GM03348 (cell line): ENCODE measurements at regions not wholly inside any gene's neighbourhood (a gene's known extent, or its start where the extent isn't known, plus 50 kb on each side); places are given as distances from the start of the nearest gene placed in this dataset.
"Not testable (repeated sequence)": the region's sequence is repeated elsewhere in the genome, so short reads cannot be mapped to it uniquely, and the experiment has no call there.

ENCODE experiments used
- DNase-seq: peaks from one replicate; pipeline ENCODE4 v3.0.0; 2012; ENCODE audit warnings: low spot score

DNA sequence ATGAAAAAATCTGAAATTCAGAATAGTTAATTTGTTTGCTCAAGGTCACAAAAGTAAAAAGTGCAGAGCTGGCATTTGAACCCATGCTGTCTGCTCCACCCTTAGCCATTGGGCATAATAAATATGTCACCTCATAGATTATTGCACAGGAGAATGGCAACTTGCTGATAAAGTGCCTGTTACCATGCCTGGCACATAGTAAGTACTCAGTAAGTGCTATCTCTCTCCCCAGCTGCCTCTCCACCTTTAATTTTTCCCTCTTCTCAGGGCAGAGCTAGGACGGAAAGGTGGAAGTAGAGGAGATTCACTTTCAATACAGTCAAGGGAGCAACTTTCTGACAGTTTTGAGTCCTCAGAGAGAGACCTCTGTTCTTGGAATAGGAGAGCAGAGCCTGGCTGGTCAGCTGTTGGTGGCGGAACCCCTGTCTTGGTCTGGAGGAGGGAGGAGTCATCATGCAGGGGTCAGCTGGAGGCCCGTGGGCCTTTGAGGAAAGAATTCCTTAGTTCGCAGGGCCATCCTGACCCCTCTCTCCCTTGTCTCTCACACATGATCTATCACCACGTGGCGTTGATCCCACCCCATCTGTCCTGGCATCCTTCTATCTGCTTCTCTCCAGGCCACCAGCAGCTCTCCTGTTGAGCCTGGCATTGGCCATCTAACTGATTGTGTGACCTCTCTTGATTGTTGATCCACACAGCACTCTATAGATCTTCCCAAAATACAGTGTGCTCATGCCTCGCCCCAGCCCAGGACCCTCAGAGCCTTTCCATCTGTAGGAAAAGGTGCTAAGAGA is 149.3 kb downstream of the RPLP1 start:
- no peak for DNase-seq

DNA sequence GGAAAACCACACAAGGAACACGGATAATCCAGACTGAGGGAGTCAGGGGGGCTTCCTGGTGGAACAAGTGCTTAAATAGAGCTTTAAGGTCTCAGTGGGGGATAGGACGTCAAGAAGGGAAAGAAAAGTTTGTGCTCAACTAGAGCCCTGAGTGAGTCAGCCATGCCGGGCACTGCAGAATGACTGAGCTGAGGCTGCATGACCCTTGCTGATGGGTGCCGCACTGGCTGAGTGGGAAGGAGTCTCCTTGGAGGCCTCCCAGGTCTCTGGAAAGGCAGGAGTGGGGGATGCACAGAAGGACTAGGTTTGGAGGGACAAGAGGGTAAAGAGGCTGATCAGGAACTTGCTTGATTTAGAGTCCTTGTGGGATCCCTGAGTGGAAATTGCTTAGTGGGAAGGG is 150.3 kb downstream of the RPLP1 start:
- DNase-seq, result no peak

DNA sequence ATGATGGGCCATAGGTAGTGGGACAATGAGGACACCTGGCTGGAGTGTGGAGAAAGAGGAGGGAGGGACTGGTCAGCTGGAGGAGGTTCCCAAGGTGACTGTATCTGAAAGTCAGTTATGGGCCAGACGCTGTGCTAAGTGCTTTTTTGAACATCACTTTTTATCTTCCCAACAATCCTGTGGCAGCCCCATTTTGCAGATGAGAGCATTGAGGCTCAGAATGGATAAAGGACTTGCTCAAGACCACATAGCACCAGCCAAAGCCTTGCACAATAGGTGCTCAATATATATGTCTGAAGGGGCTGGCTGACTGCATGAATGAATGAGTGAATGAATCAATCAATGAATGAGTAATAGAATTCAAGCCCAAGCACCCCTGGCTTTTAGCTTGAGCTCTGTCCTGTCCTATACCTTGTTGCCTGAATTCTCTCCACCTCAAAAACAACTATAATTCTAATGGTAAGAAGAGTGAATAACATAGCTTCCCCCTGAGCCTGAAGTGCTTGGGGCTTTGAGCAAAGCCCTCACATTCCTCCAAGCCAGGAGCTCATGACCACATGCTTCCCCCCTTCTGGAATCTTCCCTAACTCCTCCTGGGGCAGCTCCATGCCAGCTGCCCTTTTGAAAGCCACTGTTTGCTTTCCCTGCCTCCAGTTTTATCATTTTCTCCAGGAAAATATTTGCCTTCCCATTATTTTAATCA is 150.9 kb downstream of the RPLP1 start:
- DNase-seq, result no peak

DNA sequence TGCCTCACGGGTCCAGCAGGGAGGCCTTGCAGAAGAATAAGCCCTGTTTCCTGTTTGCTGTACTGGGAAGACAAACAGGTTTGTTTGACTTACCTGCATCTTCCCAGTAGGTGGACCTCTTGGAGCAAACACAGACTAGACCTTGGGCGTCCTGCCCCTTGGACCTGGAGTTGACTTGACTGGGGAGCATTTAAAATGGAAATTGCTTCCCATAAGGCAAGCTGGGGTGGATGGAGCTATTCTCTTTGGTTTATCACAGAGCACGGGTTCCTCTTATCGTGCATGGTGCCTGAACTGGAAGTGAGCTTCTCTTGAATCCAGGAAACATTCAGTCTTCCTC is 151.4 kb downstream of the RPLP1 start:
- DNase-seq, result no peak

DNA sequence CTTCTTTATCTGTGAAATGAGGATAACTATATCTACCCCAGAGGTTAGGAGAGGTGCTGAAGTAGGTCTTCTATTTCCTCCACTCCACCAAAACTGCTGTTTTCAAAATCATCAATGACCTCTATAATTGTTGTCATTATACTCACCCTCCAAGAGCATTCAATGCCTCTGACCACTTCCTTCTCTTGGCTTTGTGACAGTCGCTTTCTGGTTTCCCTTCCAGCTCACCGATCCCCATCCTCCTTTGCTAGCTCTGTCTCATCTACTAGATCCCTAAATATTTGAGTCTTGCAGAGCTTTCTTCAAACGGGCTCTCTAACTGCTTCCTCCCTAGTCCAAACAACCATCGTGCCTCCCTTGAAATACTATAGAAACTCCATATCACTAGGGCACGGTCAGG is 153.5 kb downstream of the RPLP1 start:
- no peak for DNase-seq

DNA sequence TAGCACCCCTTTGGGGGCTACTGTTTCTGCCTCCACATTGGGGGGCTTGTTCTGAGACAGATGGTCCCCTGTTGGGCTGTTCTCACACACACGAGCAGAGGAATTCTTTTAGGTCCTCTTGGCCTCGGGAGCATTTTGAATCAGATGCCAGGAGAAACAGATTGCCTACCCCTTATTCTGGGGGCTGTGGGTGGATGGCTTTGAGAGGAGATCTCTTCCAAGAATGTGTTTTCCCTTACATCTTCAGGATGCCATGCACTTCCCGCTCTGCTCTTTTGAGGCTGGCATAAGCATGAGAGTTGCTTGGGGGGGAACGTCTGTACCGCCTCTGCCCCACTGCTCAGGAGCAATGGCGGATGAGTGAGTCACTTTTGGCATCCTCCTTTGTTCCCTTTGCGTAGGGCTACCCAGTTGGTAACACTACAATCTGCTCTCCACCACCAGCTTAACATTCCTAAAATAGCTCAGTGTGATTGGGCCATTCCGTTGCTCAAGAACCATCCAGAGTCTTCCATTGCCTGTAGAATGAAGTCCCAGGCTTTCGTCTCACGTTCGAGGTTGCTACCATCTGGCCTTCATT is 154.4 kb downstream of the RPLP1 start:
- no peak for DNase-seq

DNA sequence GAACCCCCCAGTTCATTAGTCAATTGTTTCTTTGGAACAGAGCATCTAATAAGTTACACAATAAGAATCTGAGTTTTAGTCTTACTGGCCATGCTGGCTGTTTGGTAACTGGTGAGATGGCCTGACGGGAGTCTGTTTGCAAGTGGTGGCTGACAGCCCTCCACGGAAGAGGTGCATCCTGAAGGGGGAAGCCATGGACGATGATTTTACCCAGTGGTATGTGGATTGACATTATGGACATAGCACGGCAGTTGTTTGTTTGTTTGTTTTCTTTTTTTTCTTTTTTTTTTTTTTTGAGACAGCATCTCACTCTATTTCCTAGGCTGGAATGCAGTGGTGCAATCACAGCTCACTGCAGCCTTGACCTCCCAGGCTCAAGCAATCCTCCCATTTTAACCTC is 156.0 kb downstream of the RPLP1 start:
- DNase-seq, result no peak

DNA sequence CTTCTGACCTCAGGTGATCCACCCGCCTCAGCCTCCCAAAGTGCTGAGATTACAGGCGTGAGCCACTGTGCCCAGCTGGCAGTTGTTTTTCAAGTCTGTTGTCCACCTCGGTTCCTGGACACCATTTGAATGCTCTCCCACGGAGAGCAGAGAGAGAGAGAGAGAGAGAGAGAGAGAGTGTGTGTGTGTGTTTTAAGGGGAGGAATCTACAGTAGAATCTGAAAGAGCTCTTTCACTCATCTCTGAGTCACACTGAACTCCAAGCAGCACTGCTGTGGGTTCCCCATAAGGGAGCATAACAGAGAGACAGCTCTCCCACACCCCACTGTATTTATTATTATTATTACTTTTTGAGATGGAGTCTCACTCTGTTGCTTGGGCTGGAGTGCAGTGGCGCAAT is 156.6 kb downstream of the RPLP1 start:
- DNase-seq, result no peak

DNA sequence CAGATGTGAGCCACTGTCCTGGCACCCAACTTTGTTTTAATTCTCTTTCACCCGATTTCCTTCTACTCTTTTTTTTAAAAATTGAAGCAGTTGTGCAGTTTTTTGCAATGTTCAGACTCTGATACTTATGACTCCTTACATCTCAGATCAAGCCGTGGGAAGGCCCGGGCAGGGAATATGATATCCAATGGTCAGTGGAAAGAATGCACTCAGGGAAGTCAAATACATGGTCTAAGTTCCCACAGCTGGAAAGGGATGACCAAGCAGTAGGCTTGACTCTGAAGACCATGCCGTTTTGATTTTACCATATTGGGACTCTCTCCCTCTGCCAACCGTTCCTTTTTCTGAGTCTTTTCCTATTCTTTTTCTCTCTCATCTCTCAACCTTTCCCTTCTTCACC is 157.2 kb downstream of the RPLP1 start:
- DNase-seq, result no peak

DNA sequence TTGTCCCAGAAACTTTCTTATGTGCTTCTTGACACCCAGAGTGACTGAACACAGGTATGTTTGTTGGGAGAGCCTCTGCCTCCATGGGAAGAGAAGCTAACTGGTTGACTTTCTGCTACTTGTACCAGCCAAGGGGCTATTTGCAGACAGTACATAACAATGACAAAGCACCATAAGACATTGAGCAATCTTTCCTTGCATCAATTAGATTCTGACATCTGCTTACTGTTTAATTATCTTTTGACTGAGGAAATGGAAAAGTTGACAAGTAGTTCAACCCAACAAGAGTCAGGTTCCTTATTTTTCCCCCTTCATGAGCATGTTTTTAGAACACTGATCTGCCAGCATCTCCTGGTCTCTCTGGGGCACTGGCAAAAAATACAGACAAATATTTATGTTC is 157.7 kb downstream of the RPLP1 start:
- no peak for DNase-seq

DNA sequence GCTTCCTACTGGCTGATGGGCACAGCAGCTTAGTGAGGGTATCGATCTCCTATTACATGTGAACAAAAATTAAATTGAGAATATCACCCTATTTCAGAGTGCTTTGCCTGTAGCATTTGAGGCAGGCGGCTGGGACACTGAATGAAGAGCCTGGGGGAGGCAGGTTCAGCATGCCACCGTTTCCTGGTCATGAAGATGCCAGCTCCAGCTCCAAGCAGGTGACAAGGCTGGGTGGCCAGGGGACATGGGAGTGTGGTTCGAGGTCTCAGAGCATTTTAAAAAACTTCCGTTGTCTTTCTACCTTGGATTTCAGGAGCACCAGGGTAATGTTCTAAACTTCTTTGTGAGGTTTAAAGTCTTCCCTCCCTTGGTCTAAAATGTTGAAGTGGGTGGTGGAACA is 158.2 kb downstream of the RPLP1 start:
- no peak for DNase-seq

DNA sequence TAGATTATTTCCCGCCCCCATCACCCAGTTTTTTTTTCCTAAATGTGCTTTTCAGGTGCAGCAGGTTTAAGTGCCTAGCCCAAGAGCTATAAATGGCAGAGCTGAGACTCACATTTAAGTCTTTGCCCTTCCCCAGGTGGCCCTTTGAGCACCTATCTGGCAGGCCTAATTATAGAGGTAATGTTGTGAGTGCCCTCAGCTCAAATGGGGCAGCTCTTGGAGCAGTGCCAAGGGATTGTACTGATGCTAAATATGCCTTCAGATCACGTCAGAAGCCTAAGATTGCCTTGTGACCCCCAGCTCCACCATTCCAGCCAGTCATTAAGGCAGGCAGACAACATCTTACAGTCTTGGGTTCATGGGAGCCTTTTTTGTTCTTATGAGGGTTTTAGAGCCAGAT is 159.5 kb downstream of the RPLP1 start:
- no peak for DNase-seq

DNA sequence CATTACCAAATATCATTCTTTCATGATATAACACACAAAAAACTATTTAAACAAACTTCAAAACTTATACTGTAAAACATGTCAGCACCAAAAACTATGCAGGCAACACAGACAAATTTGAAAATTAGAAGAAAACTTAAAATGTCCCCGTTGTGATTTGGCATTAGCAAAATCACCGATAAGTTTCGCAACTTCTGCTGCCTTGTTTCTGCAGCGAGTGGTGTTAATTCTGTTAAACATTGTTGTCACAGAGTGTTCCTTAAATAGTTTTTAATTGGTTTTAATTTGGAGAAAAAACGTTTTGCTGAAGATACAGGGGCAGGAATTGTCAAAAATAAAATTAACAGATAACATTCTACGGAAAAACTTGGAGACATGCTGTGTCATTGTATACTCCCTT is 160.6 kb downstream of the RPLP1 start:
- DNase-seq, result no peak

DNA sequence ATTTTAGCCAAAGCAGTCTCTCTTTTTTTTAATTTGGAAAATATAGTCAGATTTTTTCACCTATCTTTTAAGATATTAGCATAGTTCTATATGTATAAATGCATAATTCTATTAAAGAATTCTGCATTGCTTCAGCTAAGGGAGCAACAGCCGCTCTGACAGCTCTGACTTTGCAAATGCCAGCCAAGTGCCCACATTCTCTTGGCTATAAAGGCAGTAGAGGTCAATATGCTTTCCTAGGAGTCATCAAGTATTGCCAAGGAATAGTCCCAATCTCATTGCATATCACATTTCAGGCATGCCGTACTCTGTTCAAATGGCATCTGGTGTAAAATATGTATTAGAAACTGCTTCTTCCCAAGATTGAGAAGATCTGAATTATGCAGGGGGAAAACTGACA is 161.4 kb downstream of the RPLP1 start:
- DNase-seq, result no peak

DNA sequence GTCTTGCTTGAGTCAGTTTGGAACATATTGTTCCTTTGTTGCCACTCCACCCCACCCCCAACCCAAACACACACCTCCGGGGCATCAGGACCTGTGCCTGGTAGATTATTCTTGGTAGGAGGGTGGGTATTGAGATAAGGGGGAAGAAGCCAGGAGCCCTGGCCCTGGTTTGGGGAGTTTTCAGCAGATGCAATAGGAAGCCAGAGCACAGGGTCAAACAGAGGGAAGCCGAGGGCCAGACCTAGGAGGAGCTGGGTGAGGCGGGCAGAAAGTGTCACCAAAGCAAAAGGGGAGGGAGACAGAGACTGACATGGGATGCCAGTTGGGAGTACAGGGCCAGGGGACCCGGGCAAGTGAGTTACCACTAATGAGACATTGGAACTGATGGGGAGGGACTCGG is 163.1 kb downstream of the RPLP1 start:
- DNase-seq, result no peak

DNA sequence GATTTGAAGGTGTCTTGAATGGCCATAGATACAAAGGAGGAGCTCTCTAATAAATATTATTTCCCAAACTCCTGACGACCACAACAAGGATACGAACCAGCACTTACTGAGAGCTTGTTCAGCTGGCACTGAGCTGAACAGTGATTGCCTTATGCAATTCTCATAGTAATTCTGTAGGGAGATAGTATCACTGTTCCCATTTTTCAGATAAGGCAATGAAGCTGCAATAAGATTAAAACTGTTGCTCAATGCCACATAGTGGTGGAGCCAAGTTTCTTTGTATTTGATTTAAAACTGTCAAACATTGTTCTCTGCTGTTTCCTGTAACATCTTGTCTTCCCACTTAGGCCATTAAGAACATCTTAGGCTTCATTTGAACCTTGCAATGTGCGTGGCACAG is 163.9 kb downstream of the RPLP1 start:
- DNase-seq, result no peak

DNA sequence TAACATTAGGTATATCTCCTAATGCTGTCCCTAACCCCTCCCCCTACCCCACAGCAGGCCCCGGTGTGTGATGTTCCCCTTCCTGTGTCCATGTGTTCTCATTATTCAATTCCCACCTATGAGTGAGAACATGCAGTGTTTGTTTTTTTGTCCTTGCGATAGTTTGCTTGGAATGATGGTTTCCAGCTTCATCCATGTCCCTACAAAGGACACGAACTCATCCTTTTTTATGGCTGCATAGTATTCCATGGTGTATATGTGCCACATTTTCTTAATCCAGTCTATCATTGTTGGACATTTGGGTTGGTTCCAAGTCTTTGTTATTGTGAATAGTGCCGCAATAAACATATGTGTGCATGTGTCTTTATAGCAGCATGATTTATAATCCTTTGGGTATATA is 164.5 kb downstream of the RPLP1 start:
- not testable (repeated sequence) for DNase-seq

DNA sequence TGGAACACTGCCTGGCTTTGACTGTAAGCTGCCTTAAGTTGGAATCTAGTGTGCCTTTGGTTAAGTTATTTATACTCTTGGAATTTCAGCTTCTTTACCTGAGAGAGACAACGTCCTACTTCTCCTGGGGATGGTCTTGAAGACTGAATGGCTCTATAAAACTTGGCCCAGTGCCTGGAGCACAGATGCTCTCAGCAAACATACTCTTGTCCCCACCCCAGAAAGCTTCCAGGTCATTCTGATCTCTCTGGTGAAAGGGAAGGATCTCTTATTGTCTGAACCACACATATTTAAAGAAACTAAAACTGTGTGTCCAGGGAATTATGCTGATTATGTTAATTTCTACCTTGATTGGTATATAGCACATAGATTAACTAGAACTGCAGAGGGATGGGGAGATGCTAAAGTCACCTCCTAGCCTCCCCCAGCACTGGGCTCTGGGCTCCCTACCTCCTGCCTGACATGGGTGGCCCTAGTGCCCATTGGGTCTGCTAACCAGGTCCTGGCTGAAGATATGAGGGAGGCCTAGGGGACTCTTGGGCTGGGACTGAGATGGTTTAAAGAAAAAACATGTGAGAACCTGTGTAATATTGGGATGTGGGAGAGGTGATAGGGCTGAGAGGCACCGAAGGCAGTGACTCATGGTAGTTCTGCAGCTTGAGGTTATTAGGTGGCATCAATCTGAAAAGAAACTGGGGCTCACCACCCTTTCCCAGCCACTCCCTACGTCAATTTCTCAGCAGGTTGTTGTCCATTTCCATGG is 171.0 kb downstream of the RPLP1 start:
- DNase-seq, result no peak

DNA sequence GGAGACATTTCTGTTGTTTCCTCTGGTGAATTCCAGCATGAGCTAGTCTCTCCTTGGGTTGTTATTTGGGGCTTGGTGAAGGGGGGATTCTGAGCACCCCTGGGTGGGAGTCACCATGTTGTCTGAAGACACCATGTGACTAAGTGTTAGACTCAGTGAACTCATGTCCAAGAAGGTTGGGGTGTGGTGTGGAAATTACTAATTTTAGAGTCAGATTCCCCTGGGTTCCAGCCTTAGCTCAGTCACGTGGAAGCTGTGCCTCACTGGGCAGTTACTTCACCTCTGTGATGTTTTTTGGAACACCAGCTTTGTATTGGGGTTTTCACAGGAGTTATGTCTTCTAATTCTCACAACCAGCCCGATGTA is 171.5 kb downstream of the RPLP1 start:
- DNase-seq, result no peak

DNA sequence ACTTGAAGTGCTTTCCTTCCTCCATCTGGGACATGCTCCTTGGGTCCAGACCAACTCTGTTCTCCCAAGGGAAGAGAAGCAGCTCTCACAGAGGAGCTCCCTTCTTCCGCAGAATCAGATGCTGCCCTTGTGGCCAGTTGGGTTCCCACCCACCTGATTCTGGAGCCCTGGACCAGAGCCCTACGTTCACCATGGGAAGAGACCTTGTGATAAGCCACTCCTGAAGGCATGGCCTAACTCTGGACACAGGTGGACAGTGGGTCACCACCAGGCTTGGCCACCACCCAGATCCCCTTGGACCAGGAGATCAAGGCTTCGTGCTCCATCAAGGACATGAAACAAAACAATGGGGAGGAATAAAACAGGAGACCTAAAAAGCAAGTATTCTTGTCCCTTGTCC is 172.2 kb downstream of the RPLP1 start:
- DNase-seq, result no peak

DNA sequence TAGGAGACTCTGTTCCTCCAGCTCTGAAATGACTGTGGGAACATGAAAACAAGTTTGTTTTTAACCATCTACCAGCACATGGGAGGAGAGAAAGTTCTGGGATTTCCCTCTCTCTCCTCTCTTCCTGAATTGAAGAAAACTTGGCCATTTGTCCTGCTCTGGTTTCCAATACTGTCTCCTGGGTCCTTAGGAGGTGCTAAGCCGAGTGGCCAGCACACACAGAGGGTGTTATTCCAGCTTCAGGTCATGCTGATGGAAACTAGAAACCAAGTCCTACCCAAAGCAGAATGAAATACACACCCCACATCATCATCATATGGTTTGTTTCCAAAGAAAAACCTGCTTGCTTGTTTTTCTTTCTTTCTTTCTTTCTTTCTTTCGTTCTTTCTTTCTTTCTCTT is 172.7 kb downstream of the RPLP1 start:
- no peak for DNase-seq

DNA sequence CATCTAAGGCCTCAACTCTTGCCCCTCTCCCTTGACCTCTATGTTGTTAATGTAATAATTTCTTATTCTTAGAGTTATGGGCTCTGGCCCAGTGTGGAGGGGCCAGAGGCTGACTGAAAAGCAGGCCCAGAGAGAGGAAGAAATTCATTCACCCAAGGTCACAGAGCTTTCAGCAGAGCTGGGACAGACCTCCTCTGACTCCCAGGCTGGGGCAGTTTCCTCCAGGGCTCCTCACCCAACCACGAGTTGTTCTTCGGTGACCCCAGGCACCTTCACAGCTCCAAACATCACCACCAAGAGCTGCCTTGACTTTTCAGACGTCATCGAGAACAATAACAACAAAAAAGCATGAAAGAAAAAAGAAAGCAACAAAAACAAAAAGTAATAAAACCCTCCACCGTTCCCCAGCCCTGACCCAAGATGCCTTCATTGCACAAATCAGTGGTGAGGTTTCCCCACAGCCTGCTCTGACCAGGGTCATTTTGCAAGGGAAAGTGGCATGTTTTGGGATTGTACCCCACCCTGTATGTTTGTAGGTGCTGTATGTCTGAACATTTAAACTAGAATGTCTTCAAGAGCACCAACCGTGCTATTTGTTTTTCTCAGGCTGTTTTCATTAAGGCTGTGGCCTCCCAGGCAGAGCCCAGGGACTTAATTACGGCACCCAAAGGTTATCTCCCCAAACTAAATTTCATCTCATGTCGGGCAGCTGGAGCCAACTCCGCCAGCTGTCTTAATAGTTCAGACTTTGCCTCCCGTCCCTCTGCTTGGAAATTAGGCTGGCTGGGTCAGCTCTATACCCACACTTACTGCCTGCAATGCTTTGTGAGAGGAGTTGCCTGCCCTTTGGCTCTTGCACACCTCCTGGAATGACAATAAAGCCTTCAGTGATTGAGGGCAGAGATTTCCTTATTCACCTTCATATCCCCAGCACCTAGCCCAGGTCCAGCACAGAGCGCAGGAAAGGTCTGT is 173.8 kb downstream of the RPLP1 start:
- DNase-seq, result no peak
